Head of caudate nucleus (tissue), 42 donors: ENCODE measurements at regions not wholly inside any gene's neighbourhood (a gene's known extent, or its start where the extent isn't known, plus 50 kb on each side); places are given as distances from the start of the nearest gene placed in this dataset.
"Not testable (repeated sequence)": the region's sequence is repeated elsewhere in the genome, so short reads cannot be mapped to it uniquely, and the experiment has no call there.

Source experiments
- DNase-seq, 42 donors: peaks; one replicate each; pipeline versions ENCODE4 v3.0.0 to v3.0.0-alpha.2; 2020 to 2021; ENCODE audit warnings: mixed read lengths in 7 of 42
- intact Hi-C: fragments of 100-400 bp; cut with DNase I; formaldehyde crosslinking; loops from one replicate; pipeline ENCODE4 v1.15.0; 2022

DNA sequence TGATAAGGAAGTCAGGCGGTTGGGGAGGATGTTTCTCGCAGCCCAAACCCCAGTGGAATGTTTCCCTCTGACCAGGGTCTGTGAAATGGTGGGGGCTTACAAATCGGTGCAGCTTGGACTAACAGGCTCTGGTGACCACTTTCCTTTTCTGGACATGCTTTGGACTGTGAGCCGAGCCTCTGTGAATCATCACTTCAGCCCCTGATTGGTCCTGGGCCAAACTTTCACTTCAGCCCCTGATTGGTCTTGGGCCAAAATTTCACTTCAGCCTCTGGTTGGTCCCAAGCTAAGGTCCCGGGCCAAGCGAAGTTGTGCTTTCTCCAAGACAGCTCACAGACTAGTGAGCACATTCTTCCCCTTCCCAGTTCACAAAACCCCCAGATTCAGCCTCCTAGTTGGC, 223.7 kb upstream of the ANKRD20A1 start:
- intact Hi-C loops = not testable (repeated sequence)
- DNase-seq = peak in 2 of 42 donors; percentile 2 to 47

DNA sequence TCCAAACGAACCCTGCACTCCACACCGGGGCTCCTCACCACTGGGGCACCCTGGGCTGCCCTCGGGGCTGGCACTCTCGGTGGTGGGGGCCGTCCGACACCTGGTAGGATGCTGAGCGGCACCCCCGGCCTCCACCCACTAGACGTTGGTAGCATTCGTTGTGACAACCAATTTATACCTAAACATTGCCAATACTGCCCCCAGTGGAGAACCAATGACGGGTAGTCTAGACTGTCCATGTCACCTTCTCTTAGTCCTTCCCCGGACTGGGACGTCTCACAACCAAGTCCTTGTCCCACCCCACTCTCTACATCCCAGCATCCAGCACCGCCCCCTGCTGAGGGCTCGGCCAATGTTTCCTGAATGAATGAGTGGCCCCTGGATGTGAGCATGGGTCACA, 246.8 kb upstream of the ANKRD20A1 start:
- DNase-seq = peak in 4 of 42 donors; percentile 4 to 46 (median 10)
- intact Hi-C loops = not testable (repeated sequence)

GRCh38 chr9:67609872-67610271, 248.9 kb upstream of the ANKRD20A1 start:
- DNase-seq, intact Hi-C loops: not testable (repeated sequence)

DNA sequence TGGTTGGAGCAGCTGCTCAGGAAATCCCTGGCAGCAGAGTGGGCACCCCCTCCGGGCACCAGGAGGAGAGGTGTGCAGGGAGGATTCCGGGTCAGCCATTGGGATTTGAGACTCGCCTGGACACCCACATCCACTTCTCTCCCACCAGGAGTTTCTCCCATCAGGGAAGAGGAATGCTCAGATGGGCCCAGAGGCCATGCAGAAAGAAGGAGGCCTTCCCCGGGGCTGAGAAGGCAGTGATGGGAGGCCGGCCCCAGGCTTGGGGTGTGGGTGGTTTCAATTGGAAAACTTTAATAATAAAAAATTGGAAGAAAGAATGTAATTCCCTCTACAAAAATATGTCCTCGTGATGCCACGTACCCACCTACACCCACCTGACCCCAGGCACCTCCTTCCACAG, 249.3 kb upstream of the ANKRD20A1 start:
- DNase-seq, intact Hi-C loops: not testable (repeated sequence)

DNA sequence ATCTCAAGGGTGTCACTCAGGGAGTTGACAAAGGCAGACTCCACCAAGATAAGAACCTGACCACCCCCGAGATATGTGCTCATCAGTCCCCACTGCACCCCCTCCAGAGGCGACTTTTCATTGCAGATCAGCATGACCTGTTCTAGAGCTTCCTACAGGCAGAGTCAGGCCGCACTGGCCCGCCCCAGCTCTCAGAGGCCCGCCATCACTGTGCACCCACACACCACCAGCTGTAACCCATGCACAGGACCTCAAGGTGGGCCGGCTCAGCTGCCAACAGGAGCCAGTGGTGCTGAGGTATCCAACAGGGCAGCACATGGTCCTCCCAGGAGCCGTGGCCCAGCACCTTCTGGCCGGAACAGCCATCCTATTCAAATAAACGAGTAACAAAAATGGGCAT, 253.6 kb upstream of the ANKRD20A1 start:
- DNase-seq, intact Hi-C loops: not testable (repeated sequence)

GRCh38 chr9:67603609-67604008, 255.1 kb upstream of the ANKRD20A1 start:
- intact Hi-C loops = not testable (repeated sequence)
- DNase-seq = peak in 13 of 42 donors; percentile 12 to 68 (median 32)

GRCh38 chr9:67592424-67592823, 266.3 kb upstream of the ANKRD20A1 start:
- DNase-seq, intact Hi-C loops: not testable (repeated sequence)

DNA sequence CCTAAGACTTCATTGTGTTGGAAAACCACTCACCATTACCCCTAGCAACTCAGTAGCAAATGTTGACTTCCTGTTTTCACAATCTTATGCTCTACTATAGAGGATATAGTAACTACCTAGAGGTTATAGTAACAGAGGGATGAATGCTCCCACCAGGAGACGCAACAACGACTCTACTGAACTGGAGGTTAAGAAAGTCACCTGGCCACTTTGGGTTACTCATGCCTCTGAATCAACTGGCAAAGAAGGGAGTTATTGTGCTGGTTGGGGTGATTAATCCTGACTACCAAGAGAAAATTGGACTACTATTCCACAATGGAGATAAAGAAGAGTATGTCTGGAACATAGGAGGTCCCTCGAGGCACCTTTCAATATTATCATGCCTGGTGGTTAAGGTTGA, 302.9 kb upstream of the ANKRD20A1 start:
- intact Hi-C loops, DNase-seq: not testable (repeated sequence)

GRCh38 chr9:67550044-67550443, 308.7 kb upstream of the ANKRD20A1 start:
- DNase-seq, intact Hi-C loops: not testable (repeated sequence)

DNA sequence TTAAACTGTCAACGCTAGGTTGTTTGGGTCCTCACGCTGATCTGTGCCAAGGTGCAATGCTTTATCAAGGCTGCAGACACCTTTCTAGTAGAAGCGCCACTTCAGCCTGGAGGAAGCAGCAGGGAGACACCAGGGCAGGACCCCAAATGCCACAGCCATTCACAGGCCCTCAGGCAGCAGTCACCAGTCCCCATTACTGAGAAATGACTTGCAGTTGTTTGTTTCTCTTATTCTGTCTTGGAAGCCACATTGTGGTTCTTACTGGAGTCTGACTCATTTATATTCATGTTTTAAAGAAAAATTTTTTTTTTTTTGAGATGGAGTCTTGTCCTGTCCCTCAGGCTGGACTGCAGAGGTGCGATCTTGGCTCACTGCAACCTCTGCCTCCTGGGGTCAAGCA, 328.9 kb upstream of the ANKRD20A1 start:
- DNase-seq, intact Hi-C loops: not testable (repeated sequence)

- DNase-seq, intact Hi-C loops: not testable (repeated sequence)
Measured at GRCh38 chr9:67516938-67517337, 341.8 kb upstream of the ANKRD20A1 start.

DNA sequence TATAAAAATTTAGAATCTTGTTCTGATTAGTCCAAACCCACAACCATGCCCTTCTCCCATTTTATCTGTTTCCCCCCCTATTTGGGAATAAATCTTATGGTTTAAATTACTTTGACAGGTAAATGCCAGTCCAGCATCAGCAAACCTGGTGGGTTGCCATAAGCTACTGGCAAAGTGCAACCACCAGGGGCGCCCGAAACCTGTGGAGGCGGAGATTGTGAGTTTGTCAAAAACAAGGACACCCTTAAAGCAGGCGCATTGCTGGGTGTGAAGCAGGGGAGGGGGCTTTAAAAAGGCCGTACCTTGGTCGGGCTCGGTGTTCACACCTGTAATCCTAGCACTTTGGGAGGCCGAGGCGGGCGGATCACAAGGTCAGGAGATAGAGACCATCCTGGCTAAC, 344.1 kb upstream of the ANKRD20A1 start:
- DNase-seq, intact Hi-C loops: not testable (repeated sequence)

- DNase-seq, intact Hi-C loops: not testable (repeated sequence)
Measured at GRCh38 chr9:67503728-67504369, 354.9 kb upstream of the ANKRD20A1 start.

- intact Hi-C loops, DNase-seq: not testable (repeated sequence)
Measured at GRCh38 chr9:67492028-67492427, 366.7 kb upstream of the ANKRD20A1 start.

- intact Hi-C loops = not testable (repeated sequence)
Measured at GRCh38 chr9:67477465-67477864, 381.3 kb upstream of the ANKRD20A1 start.

GRCh38 chr9:67470739-67471138, 388.0 kb upstream of the ANKRD20A1 start:
- DNase-seq, intact Hi-C loops: not testable (repeated sequence)

More at GRCh38 chr9:67477465-67477864, 381.3 kb upstream of the ANKRD20A1 start:
- DNase-seq = not testable (repeated sequence)

DNA sequence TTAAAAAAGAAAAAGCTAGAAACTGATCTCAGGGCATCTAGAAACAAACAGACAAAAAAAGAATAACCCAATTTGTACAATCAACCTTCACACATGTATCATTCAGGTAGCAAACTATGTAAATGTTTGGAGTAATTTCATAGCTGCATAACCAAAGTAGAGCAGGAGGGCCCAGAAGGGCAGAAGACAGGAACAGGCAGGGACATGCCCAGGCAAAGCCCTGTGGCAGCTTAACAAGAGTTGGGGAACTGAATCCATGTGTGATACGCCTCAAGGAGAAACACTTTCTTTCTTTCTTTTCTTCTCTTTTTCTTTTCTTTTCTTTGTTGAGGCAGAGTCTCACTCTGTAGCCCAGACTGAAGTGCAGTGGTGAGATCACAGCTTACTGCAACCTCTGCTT, 390.4 kb upstream of the ANKRD20A1 start:
- intact Hi-C loops, DNase-seq: not testable (repeated sequence)

GRCh38 chr9:67461796-67462757, 396.7 kb upstream of the ANKRD20A1 start:
- DNase-seq, intact Hi-C loops: not testable (repeated sequence)

DNA sequence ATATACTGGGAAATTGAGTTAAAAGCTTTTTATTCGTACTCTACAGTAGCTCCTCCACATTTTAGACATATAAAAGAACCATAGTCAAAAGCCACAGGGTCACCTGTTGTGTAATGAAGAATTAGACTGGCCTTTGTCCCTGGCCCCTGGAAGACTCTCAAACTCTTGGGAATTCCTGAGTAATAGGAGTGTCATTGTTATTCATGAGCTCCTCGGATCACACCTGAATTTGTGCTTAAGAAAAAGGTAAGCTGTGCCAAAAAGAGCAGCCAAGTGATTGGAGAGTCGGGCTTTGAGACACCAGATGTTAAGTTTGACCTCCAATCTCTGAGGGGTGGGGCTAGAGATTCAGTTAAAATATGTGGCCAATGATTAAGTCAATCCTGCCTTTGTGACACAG, 405.8 kb upstream of the ANKRD20A1 start:
- DNase-seq, intact Hi-C loops: not testable (repeated sequence)

DNA sequence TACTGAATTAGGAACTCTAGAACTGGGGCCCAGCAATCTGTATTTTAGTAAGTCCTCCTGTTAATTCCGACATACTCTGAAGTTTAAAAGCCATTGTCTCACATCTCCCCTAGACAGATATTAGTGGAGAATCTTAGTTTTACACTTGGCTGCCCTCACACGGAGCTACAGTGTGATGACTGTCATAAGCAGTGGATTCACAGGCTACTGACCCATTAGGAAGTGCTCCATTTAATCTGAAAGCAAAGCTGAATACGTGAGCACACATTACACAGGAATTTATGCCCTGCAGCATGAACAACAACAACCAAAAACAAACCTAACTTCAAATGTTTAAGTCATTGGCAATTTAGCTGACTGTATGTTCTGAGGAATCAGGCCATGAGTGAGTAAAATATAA, 416.4 kb upstream of the ANKRD20A1 start:
- intact Hi-C loops, DNase-seq: not testable (repeated sequence)
